ENCODE measurements at regions not wholly inside any gene's neighbourhood (a gene's known extent, or its start where the extent isn't known, plus 50 kb on each side); places are given as distances from the start of the nearest gene placed in this dataset.

- no peak overlapping the region for H3K4me3 ChIP-seq (replicated peaks in 1 of 2; ENCODE audit: low read depth in 2 of 2, low read length in 2 of 2)
- TF ChIP-seq, protein P1, sequence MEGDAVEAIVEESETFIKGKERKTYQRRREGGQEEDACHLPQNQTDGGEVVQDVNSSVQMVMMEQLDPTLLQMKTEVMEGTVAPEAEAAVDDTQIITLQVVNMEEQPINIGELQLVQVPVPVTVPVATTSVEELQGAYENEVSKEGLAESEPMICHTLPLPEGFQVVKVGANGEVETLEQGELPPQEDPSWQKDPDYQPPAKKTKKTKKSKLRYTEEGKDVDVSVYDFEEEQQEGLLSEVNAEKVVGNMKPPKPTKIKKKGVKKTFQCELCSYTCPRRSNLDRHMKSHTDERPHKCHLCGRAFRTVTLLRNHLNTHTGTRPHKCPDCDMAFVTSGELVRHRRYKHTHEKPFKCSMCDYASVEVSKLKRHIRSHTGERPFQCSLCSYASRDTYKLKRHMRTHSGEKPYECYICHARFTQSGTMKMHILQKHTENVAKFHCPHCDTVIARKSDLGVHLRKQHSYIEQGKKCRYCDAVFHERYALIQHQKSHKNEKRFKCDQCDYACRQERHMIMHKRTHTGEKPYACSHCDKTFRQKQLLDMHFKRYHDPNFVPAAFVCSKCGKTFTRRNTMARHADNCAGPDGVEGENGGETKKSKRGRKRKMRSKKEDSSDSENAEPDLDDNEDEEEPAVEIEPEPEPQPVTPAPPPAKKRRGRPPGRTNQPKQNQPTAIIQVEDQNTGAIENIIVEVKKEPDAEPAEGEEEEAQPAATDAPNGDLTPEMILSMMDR (IDR thresholded peaks at IDR 0.05; ENCODE audit: low read depth, low read length), result no peak
- no peak for DNase-seq (ENCODE audit: low read depth in 2 of 2)
Observed at GRCh38 chr10:53005612-53006345, 233.2 kb upstream of the MBL2 start.

DNA sequence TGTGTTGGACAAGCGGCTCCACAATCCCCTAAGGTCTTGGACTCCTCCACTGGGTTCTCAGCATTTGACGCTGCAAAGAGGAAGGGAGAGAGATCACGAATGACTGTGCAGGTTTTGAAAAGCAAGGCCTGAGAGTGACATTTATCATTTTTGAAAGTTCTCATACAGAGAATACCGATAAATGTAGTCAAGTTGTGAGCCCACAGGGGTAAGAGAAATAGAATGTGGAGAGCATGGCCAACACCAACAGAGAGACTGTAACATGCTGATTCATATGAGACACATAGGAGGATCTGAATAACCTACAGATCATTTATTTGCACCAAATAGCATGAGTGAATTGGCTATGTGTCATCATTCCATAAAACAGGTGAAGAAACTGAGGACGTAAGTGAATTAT lies 230.5 kb upstream of the MBL2 start:
- no peak for DNase-seq (ENCODE audit: low read depth in 2 of 2)
- TF ChIP-seq, protein P1 (IDR thresholded peaks at IDR 0.05; ENCODE audit: low read depth, low read length), result no peak
- no peak overlapping the region for H3K4me3 ChIP-seq (replicated peaks in 1 of 2; ENCODE audit: low read depth in 2 of 2, low read length in 2 of 2)

DNA sequence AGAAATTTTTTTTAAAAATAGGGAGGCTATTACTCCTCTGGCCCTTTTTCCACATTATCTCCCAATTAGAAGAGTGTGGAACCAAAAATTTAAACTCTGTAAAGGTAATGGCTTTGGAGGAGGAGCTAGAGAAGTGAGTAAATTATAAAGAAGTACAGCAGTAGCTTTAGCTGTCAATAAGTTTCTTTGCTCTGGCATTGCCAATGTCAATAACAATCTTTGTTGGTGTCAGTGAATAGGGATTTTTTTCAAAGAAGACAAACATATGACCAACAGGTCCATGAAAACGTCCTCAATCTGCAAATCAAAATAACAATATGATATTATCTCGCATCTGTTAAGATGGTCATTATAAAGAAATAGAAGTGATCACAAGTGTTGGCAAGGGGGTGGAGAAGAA lies 227.1 kb upstream of the MBL2 start:
- TF ChIP-seq, protein P1 (IDR thresholded peaks at IDR 0.05; ENCODE audit: low read depth, low read length), result no peak
- no peak overlapping the region for H3K4me3 ChIP-seq (replicated peaks in 1 of 2; ENCODE audit: low read depth in 2 of 2, low read length in 2 of 2)
- no peak for DNase-seq (ENCODE audit: low read depth in 2 of 2)

DNA sequence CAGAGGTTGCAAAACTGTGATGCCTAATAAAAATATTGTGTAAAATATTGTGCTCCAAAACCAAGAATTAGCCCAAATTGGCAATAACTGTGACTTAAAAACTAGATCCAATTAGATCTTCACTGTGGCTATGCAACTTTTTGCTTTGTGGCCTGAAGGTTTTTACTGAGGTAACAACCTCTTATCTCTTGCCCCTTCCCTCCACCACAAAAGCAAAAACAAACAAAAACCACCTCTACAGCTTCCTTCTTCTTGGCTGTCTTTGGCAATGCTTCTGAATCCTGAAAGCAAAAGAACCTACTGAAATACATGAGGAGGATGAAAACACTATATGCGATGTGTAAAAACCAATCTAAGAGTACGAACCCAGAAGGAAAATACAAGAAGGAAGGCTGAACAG lies 226.7 kb upstream of the MBL2 start:
- DNase-seq (ENCODE audit: low read depth in 2 of 2), result no peak
- TF ChIP-seq, protein P1 (IDR thresholded peaks at IDR 0.05; ENCODE audit: low read depth, low read length), result no peak

DNA sequence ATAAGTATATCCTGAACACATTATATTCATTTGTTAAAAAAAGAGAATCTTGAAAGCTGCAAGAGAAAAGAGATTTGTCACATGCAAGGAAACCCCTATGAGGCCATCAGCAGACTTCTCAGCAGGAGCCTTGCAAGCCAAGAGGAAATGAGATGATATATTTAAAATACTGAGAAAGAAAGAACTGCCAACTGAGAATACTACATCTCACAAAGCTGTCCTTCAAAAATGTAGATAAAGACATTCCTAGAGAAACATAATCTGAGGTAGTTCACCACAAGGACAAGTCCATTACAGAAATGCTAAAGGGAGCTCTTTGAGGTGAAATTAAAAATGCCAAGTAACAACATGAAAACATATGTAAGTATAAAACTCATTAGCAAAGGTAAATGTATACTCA lies 224.4 kb upstream of the MBL2 start:
- no peak overlapping the region for H3K4me3 ChIP-seq (replicated peaks in 1 of 2; ENCODE audit: low read depth in 2 of 2, low read length in 2 of 2)
- no peak for DNase-seq (ENCODE audit: low read depth in 2 of 2)
- TF ChIP-seq, protein P1 (IDR thresholded peaks at IDR 0.05; ENCODE audit: low read depth, low read length), result no peak

More for the DNA sequence above, 226.7 kb upstream of the MBL2 start:
- no peak overlapping the region for H3K4me3 ChIP-seq (replicated peaks in 1 of 2; ENCODE audit: low read depth in 2 of 2, low read length in 2 of 2)

DNA sequence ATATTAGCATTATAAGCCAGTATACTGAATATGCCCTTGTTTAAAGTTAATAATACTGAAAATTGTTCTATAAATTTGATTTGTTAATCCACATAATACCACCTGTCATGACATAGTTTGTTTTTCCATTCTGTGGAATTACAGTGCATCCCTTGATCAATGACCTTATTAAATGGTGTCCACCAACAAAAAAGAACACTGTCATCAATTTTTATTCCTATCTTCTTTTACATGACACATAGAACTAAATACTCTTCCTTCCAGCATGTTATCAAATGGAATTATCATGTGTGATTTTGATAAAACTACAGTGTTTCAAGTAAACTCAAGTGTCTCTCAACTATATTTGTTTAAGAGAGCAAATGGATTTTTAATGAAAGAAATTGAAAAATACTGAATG lies 221.8 kb upstream of the MBL2 start:
- TF ChIP-seq, protein P1 (IDR thresholded peaks at IDR 0.05; ENCODE audit: low read depth, low read length), result no peak
- DNase-seq (ENCODE audit: low read depth in 2 of 2), result no peak
- no peak overlapping the region for H3K4me3 ChIP-seq (replicated peaks in 1 of 2; ENCODE audit: low read depth in 2 of 2, low read length in 2 of 2)

GRCh38 chr10:52993109-52993508 lies 220.5 kb upstream of the MBL2 start:
- TF ChIP-seq, protein P1 (IDR thresholded peaks at IDR 0.05; ENCODE audit: low read depth, low read length), result no peak
- no peak for DNase-seq (ENCODE audit: low read depth in 2 of 2)
- H3K4me3 ChIP-seq (replicated peaks in 1 of 2; ENCODE audit: low read depth in 2 of 2, low read length in 2 of 2), result no peak overlapping the region

All from cardiac fibroblast (primary cell).